Esophagus squamous epithelium (tissue), 4 donors: ENCODE measurements at regions not wholly inside any gene's neighbourhood (a gene's known extent, or its start where the extent isn't known, plus 50 kb on each side); places are given as distances from the start of the nearest gene placed in this dataset.

Experiments
- POLR2A ChIP-seq, 4 donors: fragments of 450-650 bp; IDR thresholded peaks; one replicate each; pipeline ENCODE4 v1.6.1; 2017; ENCODE audit warnings: antibody characterized with exemption in 4 of 4, mild to moderate bottlenecking in 4 of 4, moderate library complexity in 3 of 4
- TF ChIP-seq, protein P1 (sequence below), 6 experiments: fragments of 450-650 bp in 4 of 6; fragments of 200-600 bp in 2 of 6; sonication (generic) in 2 of 6; IDR thresholded peaks; one replicate each; pipeline ENCODE4 v1.5.1; 2016 to 2019; ENCODE audit warnings: antibody characterized with exemption in 6 of 6, mild to moderate bottlenecking in 4 of 6, moderate library complexity in 4 of 6

DNA sequence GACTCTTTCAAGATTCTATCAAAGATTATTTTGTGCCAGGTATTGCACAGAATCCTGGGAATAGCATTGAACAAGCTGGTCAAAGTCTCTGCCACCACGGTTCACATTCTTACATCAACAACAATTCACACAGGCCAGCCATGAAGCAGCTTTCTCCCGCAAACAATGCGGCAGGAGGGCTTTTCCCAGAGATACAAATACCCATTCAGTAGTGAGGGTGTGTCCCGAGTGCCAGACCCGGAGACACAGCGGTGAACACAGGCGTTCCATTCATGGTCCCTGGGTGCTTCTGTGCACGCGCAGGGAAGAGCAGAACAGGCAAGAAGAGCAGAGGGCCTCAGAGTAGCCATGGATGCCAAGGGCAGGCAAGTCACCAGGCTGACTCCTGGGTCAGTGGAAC lies 83.3 kb upstream of the PDE10A start:
- TF ChIP-seq, protein P1, sequence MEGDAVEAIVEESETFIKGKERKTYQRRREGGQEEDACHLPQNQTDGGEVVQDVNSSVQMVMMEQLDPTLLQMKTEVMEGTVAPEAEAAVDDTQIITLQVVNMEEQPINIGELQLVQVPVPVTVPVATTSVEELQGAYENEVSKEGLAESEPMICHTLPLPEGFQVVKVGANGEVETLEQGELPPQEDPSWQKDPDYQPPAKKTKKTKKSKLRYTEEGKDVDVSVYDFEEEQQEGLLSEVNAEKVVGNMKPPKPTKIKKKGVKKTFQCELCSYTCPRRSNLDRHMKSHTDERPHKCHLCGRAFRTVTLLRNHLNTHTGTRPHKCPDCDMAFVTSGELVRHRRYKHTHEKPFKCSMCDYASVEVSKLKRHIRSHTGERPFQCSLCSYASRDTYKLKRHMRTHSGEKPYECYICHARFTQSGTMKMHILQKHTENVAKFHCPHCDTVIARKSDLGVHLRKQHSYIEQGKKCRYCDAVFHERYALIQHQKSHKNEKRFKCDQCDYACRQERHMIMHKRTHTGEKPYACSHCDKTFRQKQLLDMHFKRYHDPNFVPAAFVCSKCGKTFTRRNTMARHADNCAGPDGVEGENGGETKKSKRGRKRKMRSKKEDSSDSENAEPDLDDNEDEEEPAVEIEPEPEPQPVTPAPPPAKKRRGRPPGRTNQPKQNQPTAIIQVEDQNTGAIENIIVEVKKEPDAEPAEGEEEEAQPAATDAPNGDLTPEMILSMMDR (IDR thresholded peaks at IDR 0.05) = no peak
- no peak for TF ChIP-seq POLR2A (IDR thresholded peaks at IDR 0.05)
